Epithelial cell of proximal tubule (primary cell): ENCODE measurements at regions not wholly inside any gene's neighbourhood (a gene's known extent, or its start where the extent isn't known, plus 50 kb on each side); places are given as distances from the start of the nearest gene placed in this dataset.

ENCODE experiments used
- DNase-seq: peaks from one replicate; pipeline ENCODE4 v3.0.0-alpha.2; 2011; ENCODE audit warnings: low read depth
- H3K4me3 ChIP-seq: 2 replicates; pipeline ENCODE4 v1.5.1; 2011; ENCODE audit warnings: low read depth, mild to moderate bottlenecking, low read length
- TF ChIP-seq, protein P1 (sequence below): conservative IDR thresholded peaks from 2 replicates; pipeline ENCODE4 v1.5.1; 2012; ENCODE audit warnings: low read depth, mild to moderate bottlenecking, low read length

DNA sequence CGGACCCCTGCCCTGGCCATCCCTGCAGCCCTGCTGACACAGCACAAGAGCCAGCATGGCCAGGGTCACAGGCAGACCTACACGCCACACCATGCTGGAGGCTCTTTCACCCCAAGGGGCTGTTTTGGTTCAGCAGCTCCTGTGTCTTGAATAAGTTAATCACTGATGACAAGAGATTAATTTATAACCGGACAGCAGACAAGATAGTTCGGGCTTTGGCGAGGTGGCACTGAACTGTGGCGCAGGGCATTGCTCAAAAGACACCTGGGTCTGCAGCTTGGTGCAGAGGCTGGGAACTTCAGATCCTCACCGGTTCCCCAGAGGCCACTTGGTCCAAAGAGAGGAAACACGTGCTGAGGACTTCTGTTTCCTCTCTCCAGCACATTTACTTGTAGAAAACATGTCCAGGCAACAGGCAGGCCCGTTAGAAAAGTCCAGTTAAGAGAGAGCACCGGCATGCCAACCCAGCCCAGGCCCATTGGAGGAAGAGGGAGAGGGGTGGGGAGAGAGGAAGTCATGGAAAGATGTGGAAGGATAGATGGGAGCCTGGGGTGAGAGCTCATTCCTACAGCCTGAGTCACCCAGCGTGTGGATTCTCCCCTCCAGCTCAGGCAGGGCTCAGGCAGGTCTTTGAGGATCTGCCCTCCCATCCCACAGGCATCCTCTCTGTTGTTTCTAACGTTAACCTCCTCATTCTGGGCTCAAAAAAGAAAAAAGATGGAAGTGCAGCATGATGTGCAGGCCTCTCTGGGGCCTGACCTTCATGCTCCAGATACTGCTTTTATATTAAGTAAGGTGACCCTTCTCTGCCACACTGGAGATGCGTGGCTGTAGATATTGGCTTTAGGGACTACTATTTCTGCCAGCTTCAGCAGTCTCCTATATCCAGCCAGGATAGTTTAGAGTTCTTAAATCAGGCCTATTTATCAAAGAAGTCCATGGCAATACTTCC is 80.0 kb upstream of the HNF1B start:
- no peak overlapping the region for H3K4me3 ChIP-seq
- DNase-seq = peak; percentile 77
- TF ChIP-seq, protein P1, sequence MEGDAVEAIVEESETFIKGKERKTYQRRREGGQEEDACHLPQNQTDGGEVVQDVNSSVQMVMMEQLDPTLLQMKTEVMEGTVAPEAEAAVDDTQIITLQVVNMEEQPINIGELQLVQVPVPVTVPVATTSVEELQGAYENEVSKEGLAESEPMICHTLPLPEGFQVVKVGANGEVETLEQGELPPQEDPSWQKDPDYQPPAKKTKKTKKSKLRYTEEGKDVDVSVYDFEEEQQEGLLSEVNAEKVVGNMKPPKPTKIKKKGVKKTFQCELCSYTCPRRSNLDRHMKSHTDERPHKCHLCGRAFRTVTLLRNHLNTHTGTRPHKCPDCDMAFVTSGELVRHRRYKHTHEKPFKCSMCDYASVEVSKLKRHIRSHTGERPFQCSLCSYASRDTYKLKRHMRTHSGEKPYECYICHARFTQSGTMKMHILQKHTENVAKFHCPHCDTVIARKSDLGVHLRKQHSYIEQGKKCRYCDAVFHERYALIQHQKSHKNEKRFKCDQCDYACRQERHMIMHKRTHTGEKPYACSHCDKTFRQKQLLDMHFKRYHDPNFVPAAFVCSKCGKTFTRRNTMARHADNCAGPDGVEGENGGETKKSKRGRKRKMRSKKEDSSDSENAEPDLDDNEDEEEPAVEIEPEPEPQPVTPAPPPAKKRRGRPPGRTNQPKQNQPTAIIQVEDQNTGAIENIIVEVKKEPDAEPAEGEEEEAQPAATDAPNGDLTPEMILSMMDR = no peak

DNA sequence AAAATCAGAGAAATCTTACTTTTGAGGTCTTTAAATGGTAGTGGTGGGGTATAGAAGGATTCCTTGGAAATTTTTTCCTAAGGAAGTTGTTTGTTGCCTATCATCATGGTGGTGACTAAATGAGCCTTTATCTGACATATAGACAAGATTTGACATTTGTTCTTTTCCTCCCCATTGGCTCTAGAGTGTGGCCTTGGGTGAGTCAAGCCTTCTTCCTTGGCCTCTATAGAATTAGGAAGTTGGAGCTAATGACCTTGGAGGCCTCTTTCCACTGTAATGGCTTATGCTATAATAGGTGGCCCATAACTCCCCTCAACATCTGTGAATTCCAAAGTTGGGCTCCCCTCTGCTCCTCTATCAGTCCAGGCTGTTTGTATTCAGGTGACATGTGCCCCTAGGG is 79.1 kb upstream of the HNF1B start:
- TF ChIP-seq, protein P1 = no peak
- H3K4me3 ChIP-seq = no peak overlapping the region
- DNase-seq = no peak

DNA sequence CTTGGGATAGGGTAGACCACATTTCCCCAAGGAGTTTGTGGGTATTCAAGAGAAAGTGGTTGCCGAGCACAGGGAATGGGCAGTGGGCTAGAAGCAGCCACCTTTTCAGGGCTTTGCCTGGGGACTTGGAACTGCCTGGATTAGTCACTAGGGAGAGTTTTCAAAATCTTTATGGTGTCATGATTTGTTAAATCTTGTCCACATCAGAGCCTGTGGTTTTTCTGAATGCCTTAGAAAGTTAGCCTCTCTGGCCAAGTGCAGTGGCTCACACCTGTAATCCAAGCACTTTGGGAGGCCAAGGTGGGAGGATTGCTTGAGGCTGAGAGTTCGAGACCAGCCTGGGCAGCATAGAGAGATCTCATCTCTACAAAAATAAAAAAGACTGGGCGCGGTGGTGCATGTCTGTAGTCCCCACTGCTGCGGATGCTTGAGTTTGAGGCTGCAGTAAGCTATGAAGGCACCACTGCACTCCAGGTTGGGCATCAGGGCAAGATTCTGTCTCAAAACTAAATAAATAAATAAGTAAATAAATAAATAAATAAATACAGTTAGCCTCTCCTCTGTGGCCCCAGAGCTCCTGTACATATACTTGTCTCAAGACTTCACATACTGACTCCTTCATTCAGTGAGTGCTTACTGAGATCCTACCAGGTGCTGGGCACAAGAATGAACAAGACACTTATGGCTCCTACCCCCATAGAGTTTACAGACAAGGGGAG is 76.3 kb upstream of the HNF1B start:
- TF ChIP-seq, protein P1 = no peak
- H3K4me3 ChIP-seq = no peak overlapping the region
- DNase-seq = no peak

DNA sequence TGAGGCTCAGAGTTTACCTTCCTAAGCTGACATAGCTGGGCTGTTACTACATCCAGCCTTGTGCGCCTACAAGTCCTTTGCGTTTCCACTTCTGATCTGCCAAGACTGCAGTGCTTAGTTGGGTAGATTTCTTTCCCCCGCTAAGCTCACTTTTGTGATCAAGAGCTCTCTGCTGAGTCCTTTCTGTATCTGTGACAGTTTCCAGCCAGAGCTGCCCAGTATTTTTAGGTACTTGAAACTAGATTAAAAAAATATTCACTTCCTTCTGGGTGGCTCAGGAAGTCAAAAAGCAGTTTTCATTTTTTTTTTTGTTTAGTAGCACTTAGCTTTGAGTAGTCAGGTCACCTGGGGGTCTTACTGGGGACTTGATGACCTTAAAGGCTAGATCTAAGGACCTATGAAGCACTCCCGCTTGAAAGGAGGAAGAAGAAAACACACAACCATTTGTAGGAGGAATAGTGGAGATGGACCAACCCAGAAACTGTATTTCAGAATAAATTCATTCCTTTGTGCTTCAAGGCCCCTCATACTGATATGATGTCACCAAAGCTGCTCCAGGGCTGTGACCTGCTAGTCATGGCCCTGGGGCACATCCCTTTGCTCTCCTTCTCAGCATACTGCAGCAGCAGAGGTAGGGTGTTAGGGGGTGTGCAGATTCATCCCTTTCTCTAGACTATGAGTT is 75.6 kb upstream of the HNF1B start:
- TF ChIP-seq, protein P1 = no peak
- no peak overlapping the region for H3K4me3 ChIP-seq
- DNase-seq = no peak

DNA sequence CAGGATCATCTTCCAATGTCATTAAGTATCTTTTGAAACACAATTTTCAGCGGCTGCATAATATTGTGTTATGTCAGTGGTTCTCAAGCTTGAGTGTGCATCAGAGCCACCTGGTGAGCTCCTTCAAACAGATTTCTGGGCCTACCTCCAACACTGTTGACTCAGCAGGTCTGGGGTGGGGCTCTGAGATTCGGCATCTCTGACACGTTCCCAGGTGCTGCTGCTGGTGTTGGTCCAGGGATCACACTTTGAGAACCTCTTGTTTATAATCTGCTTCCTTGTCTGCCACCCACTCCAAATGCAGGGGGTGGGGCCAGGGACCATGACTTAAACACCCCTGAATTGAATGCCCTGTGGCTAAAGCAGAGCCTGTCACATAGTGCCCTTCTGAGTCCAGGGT is 73.8 kb upstream of the HNF1B start:
- no peak overlapping the region for H3K4me3 ChIP-seq
- DNase-seq = no peak
- TF ChIP-seq, protein P1 = no peak

DNA sequence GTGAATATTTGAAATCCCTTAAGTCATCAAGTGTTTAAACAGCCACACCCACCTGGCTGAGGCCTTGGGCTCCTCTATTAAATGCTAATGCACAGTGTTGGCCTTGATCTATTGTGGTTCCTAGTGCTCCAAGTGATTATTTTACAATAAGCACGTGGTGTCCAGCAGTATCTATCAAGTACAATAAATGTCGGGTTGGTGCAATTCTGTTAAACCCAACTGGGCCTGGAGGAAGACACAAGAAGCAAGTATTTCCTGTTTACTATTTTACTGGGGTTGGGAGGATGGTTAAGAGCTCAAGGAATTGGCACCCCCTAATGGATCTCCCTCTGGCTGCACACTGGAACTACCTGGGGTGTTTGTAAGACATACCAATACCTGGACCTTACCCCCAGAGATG is 72.1 kb upstream of the HNF1B start:
- DNase-seq = no peak
- TF ChIP-seq, protein P1 = no peak

More for the DNA sequence above, 72.1 kb upstream of the HNF1B start:
- H3K4me3 ChIP-seq = no peak overlapping the region
